Lung (tissue), 11 donors: ENCODE measurements at regions not wholly inside any gene's neighbourhood (a gene's known extent, or its start where the extent isn't known, plus 50 kb on each side); places are given as distances from the start of the nearest gene placed in this dataset.

Source experiments
- ATAC-seq: fragments of 200-7000 bp; cut with Tn5 transposase; one replicate; pipeline ENCODE4 v1.9.1; 2020; ENCODE audit warnings: moderate number of reproducible peaks; ENCODE audit not compliant: insufficient read depth, low FRiP score
- DNase-seq, 3 donors: peaks; one replicate each; pipeline ENCODE4 v3.0.0-alpha.2; 2013 to 2017
- H3K27ac ChIP-seq, 2 donors: one replicate each; pipeline ENCODE4 v1.5.1; 2013; ENCODE audit warnings: mild to moderate bottlenecking in 2 of 2, moderate library complexity in 2 of 2, control low read depth in 1 of 2, inconsistent platforms in 1 of 2, low read depth in 1 of 2, low read length in 1 of 2
- H3K27me3 ChIP-seq, 3 donors: one replicate each; pipeline ENCODE4 v1.5.1; 2013; ENCODE audit warnings: low read length in 2 of 3; ENCODE audit not compliant: control insufficient read depth in 3 of 3, insufficient read depth in 3 of 3
- H3K36me3 ChIP-seq, 4 donors: one replicate each; pipeline ENCODE4 v1.5.1; 2013; ENCODE audit warnings: low read length in 4 of 4, mild to moderate bottlenecking in 1 of 4, moderate library complexity in 1 of 4; ENCODE audit not compliant: control insufficient read depth in 4 of 4, insufficient read depth in 4 of 4
- H3K4me1 ChIP-seq, 5 donors: one replicate each; pipeline ENCODE4 v1.5.1; 2013; ENCODE audit warnings: low read length in 5 of 5, mild to moderate bottlenecking in 2 of 5, moderate library complexity in 1 of 5; ENCODE audit not compliant: control insufficient read depth in 5 of 5, insufficient read depth in 5 of 5
- H3K4me3 ChIP-seq: one replicate; pipeline ENCODE4 v1.5.1; 2013; ENCODE audit warnings: mild to moderate bottlenecking, control low read depth, moderate library complexity
- H3K9ac ChIP-seq, 2 donors: one replicate each; pipeline ENCODE4 v1.5.1; 2013; ENCODE audit warnings: low read length in 2 of 2, control low read depth in 1 of 2; ENCODE audit not compliant: insufficient read depth in 1 of 2
- H3K9me3 ChIP-seq, 4 donors: one replicate each; pipeline ENCODE4 v1.5.1; 2013; ENCODE audit warnings: low read length in 3 of 4, mild to moderate bottlenecking in 1 of 4, moderate library complexity in 1 of 4; ENCODE audit not compliant: control insufficient read depth in 4 of 4, insufficient read depth in 3 of 4
- CTCF ChIP-seq: IDR thresholded peaks from 2 replicates; pipeline ENCODE4 v1.5.1; 2012; ENCODE audit warnings: mild to moderate bottlenecking; ENCODE audit errors: control extremely low read depth, extremely low read depth
- WGBS, 2 donors: extraction: QIAGEN DNeasy Blood & Tissue Kit; methylation state at CpG; one replicate each; pipeline ENCODE4 v1.1.7; 2013; 5-methylcytosine and 5-hydroxymethylcytosine counted together
- donor health status: control.
- donor health status: control.
- donor health status: Bipolar disorder and iron deficiency.
- donor health status: healthy.
- donor health status: DM: yes; HTN: yes; CAD: no.

GRCh38 chr5:5770825-5771224, 348.3 kb downstream of the ICE1 start:
- H3K9ac ChIP-seq = no peak overlapping the region
- H3K4me1 ChIP-seq = no peaks in the 10 kb centered on the region
- H3K27ac ChIP-seq = no peak overlapping the region
- no peak for TF ChIP-seq CTCF
- WGBS, 2 donors = 74 to 76% methylated on average over 2 of the region's 2 CpGs
- no peak overlapping the region for H3K4me3 ChIP-seq
- ATAC-seq = no peak
- no peaks in the 10 kb centered on the region for H3K36me3 ChIP-seq
- H3K27me3 ChIP-seq = no peaks in the 10 kb centered on the region
- peaks cover 0 to 2% (median 0%) of the 10 kb centered on the region in 4 donors for H3K9me3 ChIP-seq
- no peak for DNase-seq

- Histone ChIP-seq H3K27me3 (no peaks in the 10 kb centered on the region), H3K9ac (no peak overlapping the region), H3K9me3 (no peaks in the 10 kb centered on the region), H3K27ac (no peak overlapping the region), H3K4me1 (no peaks in the 10 kb centered on the region), H3K36me3 (no peaks in the 10 kb centered on the region), H3K4me3 (no peak overlapping the region)
- WGBS, 2 donors = 73 to 84% methylated on average over 5 of the region's 5 CpGs
- ATAC-seq = no peak
- TF ChIP-seq CTCF = no peak
- DNase-seq = no peak
Observed at GRCh38 chr5:5767286-5767928, 344.9 kb downstream of the ICE1 start.

- no peak for DNase-seq
- TF ChIP-seq CTCF = no peak
- no peaks in the 10 kb centered on the region for H3K27me3 ChIP-seq
- no peak overlapping the region for H3K9ac ChIP-seq
- no peaks in the 10 kb centered on the region for H3K4me1 ChIP-seq
- no peak for ATAC-seq
- H3K27ac ChIP-seq = no peak overlapping the region
- no peaks in the 10 kb centered on the region for H3K36me3 ChIP-seq
- 84 to 90% methylated on average over 7 of the region's 7 CpGs for WGBS, 2 donors
- H3K9me3 ChIP-seq = no peaks in the 10 kb centered on the region
- H3K4me3 ChIP-seq = no peak overlapping the region
Observed at GRCh38 chr5:5765066-5765850, 342.8 kb downstream of the ICE1 start.
